ENCODE measurements at regions not wholly inside any gene's neighbourhood (a gene's known extent, or its start where the extent isn't known, plus 50 kb on each side); places are given as distances from the start of the nearest gene placed in this dataset.

GRCh38 chr6:128720891-128721290 is 162.0 kb upstream of the LAMA2 start:
- Histone ChIP-seq H3K27me3 (replicated peaks; ENCODE audit: insufficient read depth) (no peaks in the 10 kb centered on the region), H3K4me3 (no peak overlapping the region), H3K4me1 (replicated peaks) (no peaks in the 10 kb centered on the region), H3K9me3 (no peaks in the 10 kb centered on the region), H3K27ac (no peak overlapping the region), H3K36me3 (no peaks in the 10 kb centered on the region)
- intact Hi-C loops (cut with DNase I) = loop anchor here (10.0 kb wide), 1 partner anchor 644 kb away; no protein-coding TSS in a partner anchor
- WGBS = 88% methylated on average over 2 of the region's 2 CpGs
- DNase-seq (ENCODE audit: low spot score) = no peak
- no peak for TF ChIP-seq POLR2AphosphoS5 (IDR thresholded peaks at IDR 0.05)
- TF ChIP-seq POLR2A (IDR thresholded peaks at IDR 0.05) = no peak
- no peak for TF ChIP-seq CTCF (IDR thresholded peaks at IDR 0.05)

GRCh38 chr6:128719786-128720185 is 163.2 kb upstream of the LAMA2 start:
- Histone ChIP-seq H3K9me3 (no peaks in the 10 kb centered on the region), H3K27ac (no peak overlapping the region), H3K4me3 (no peak overlapping the region), H3K4me1 (replicated peaks) (no peaks in the 10 kb centered on the region), H3K27me3 (replicated peaks; ENCODE audit: insufficient read depth) (no peaks in the 10 kb centered on the region), H3K36me3 (no peaks in the 10 kb centered on the region)
- TF ChIP-seq CTCF (IDR thresholded peaks at IDR 0.05) = no peak
- no peak for TF ChIP-seq POLR2AphosphoS5 (IDR thresholded peaks at IDR 0.05)
- TF ChIP-seq POLR2A (IDR thresholded peaks at IDR 0.05) = no peak
- intact Hi-C loops (cut with DNase I) = loop anchor here (10.0 kb wide), 1 partner anchor 645 kb away; no protein-coding TSS in a partner anchor
- WGBS = 74% methylated on average over 3 of the region's 3 CpGs
- DNase-seq (ENCODE audit: low spot score) = no peak

GRCh38 chr6:128713461-128713860 is 169.5 kb upstream of the LAMA2 start:
- Histone ChIP-seq H3K4me3 (no peak overlapping the region), H3K27me3 (replicated peaks; ENCODE audit: insufficient read depth) (no peaks in the 10 kb centered on the region), H3K27ac (no peak overlapping the region), H3K9me3 (no peaks in the 10 kb centered on the region), H3K36me3 (no peaks in the 10 kb centered on the region), H3K4me1 (replicated peaks) (no peaks in the 10 kb centered on the region)
- TF ChIP-seq POLR2AphosphoS5 (IDR thresholded peaks at IDR 0.05) = no peak
- TF ChIP-seq POLR2A (IDR thresholded peaks at IDR 0.05) = no peak
- TF ChIP-seq CTCF (IDR thresholded peaks at IDR 0.05) = no peak
- intact Hi-C loops (cut with DNase I) = no loop called here
- no peak for DNase-seq (ENCODE audit: low spot score)
- 68% methylated on average over 2 of the region's 2 CpGs for WGBS

- TF ChIP-seq POLR2AphosphoS5 (IDR thresholded peaks at IDR 0.05) = no peak
- no peak for TF ChIP-seq CTCF (IDR thresholded peaks at IDR 0.05)
- TF ChIP-seq POLR2A (IDR thresholded peaks at IDR 0.05) = no peak
- 41% methylated on average over 1 of the region's 1 CpG for WGBS
- Histone ChIP-seq H3K36me3 (no peaks in the 10 kb centered on the region), H3K27ac (no peak overlapping the region), H3K4me1 (replicated peaks) (no peaks in the 10 kb centered on the region), H3K4me3 (no peak overlapping the region), H3K9me3 (no peaks in the 10 kb centered on the region), H3K27me3 (replicated peaks; ENCODE audit: insufficient read depth) (no peaks in the 10 kb centered on the region)
- DNase-seq (ENCODE audit: low spot score) = no peak
- intact Hi-C loops (cut with DNase I) = no loop called here
Observed at GRCh38 chr6:128712898-128713297, 170.0 kb upstream of the LAMA2 start.

- Histone ChIP-seq H3K27me3 (replicated peaks; ENCODE audit: insufficient read depth) (no peaks in the 10 kb centered on the region), H3K9me3 (no peaks in the 10 kb centered on the region), H3K27ac (no peak overlapping the region), H3K4me1 (replicated peaks) (no peaks in the 10 kb centered on the region), H3K4me3 (no peak overlapping the region), H3K36me3 (no peaks in the 10 kb centered on the region)
- no peak for TF ChIP-seq POLR2AphosphoS5 (IDR thresholded peaks at IDR 0.05)
- no peak for TF ChIP-seq CTCF (IDR thresholded peaks at IDR 0.05)
- no peak for TF ChIP-seq POLR2A (IDR thresholded peaks at IDR 0.05)
- DNase-seq (ENCODE audit: low spot score) = no peak
- 89% methylated on average over 3 of the region's 3 CpGs for WGBS
- intact Hi-C loops (cut with DNase I) = no loop called here
Observed at GRCh38 chr6:128711149-128711548, 171.8 kb upstream of the LAMA2 start.
